ENCODE measurements at regions not wholly inside any gene's neighbourhood (a gene's known extent, or its start where the extent isn't known, plus 50 kb on each side); places are given as distances from the start of the nearest gene placed in this dataset.
"Not testable (repeated sequence)": the region's sequence is repeated elsewhere in the genome, so short reads cannot be mapped to it uniquely, and the experiment has no call there.

DNA sequence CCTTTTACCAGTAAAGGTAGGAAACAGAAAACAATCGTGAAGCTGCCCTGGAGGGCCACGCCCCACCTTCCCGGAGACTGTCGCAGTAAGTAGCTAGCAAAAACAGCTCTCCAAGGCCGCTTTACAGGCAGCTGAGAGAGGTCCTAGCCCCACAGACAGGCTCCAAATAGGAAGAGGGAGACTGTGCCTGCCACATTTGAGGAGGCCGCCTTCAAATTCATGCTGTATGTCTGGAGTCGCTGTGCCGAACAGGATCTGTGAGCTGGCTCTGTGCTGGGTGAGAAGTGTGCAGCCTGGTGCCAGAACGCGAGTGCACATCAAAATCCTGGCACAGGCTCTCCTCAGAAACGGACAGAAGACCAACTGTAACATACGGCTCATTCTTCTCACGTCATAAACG, 582.2 kb downstream of the CETN3 start:
- DNase-seq: no peak

DNA sequence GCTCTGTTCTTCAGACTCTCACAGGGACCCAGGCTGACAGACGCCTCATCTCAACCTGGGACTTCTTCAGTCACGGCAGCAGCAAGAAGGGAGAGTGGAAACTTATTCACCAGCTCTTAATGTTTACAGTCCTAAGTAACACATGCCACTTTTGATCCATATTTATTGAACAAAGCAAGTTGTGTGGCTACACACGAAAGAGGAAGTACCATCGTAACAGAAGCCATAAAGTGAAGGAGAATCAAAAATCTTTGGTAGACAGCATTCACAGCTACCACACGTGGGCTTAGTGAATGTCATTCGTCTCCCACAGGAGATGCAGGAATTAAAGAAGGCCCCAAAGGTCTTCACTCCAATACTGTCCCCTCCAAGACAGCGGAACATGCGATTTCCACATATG, 582.6 kb downstream of the CETN3 start:
- DNase-seq: no peak

DNA sequence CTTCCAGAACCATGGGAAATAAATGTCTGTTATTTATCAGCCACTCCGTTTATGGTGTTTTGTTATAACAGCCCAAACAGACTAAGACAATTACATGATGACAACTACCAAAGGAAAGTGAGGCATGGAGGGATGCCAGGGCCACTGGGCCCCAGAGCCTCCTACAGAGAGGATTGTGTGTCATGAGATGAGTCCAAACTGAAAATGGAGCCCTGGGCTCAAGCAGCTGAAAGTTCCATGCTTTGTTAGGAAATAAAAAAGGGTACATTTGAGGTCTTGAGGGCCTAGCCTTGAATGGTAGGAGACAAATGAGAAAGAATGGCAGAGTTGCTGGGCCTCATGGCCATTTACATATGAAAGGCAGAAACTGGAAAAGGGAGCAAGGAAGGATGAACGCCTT, 586.5 kb downstream of the CETN3 start:
- no peak for DNase-seq

GRCh38 chr5:89817841-89818240, 591.7 kb downstream of the CETN3 start:
- DNase-seq: no peak

DNA sequence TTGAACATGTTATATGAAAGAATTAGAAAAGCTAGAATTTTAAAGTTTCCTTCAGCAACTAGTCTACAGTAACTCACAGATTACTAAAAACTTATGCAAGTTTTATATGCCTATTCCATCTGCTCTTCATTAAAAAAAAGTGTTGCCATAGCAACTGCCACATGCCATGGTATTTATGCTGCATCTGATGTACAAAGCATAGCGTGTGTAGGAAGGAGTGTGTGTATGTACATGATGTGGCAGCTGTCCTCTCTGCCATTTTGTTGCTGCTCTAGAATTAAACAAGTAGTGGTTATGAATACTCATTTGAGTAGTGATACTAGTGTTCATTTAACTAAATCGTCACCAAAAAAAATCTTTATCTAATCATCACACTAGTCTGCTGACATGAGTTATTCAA, 593.5 kb downstream of the CETN3 start:
- DNase-seq: no peak

GRCh38 chr5:89800735-89801134, 608.8 kb downstream of the CETN3 start:
- DNase-seq: not testable (repeated sequence)

GRCh38 chr5:89794504-89794903, 615.1 kb downstream of the CETN3 start:
- not testable (repeated sequence) for DNase-seq

DNA sequence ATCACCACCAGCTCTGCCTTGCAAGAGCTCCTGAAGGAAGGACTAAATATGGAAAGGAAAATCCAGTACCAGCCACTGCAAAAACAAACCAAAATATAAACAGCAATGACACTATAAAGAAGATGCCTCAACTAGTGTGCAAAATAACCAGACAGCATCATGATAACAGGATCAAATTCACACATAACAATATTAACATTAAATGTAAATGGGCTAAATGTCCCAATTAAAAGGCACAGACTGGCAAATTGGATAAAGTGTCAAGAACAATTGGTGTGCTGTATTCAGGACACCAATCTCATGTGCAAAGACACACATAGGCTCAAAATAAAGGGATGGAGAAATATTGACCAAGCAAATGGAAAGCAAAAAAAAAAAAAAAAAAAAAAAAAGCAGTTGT, 629.8 kb downstream of the CETN3 start:
- not testable (repeated sequence) for DNase-seq

DNA sequence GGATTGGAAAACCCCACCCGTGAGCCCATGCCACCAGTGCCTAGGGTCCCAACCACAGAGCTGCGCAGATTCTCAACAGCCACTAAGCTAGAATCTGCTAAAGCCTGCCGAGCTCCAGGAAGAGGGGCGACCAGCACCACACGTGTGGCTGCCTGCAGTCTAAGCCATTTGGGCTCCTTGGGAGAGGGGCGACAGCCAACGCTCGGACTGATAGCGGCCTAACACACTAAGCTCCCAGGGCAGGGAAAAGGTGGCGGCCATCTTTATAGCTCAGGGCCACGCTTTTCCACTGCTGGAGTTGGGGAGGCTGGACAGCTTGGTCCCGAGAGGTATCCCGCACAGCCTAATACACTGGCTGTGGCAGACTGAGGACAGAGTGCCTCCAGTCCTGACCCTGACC, 631.8 kb downstream of the CETN3 start:
- DNase-seq: no peak

DNA sequence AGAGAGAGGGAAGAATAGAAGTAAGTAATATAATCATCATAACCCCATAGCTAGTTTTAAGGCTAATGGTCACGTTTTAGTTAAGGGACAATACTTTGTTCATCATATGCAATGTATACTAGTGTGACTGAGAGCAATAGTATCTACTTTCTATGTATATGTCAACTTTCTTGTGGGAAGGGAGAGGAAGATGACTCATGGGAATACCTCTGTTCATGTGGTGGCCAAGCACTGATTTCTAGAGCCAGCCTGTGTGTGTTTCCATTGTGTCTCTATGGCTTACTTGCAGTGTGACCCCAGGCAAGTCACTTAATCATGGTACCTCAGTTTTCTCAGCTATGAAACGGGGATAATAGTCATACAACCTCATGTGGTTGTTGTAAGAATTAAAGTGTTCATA, 639.6 kb downstream of the CETN3 start:
- DNase-seq: no peak

DNA sequence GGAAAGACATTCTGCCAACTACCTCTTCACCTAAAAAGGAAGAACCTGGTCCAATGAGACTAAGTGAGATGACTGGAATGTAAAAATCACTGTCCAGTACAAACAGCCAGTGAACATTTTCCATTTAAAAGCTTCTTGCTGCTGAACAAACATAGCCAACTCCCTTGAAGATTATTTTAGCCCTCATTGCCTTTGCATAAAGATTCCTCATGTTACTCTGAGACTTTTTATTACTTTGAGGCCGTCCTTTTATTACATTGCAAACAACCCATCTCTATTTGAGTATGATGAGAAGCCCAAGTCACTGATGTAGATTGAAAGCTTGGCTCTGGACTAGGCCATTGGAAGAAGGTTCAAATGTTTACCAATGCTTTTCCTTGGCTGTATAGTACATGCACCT, 649.8 kb downstream of the CETN3 start:
- no peak for DNase-seq

DNA sequence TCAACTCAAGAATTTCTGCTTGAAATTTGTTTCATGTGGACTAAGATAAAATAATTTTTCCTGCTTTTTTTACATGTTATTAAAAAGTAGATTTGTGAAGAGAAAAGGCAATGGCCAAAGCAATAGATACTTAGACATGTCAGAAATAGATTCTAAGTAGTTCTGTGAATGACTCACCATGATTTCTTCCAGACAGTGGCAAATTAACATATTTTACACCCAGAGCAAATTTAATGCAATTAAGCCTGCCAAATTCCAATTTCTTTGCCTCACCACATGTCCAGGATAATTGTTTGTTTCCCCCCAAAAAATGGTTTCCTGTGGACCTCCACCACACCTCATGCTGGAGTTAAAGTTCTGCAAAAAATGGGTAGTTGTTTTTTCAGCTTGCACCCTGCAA, 651.4 kb downstream of the CETN3 start:
- no peak for DNase-seq

GRCh38 chr5:89756955-89757354, 652.6 kb downstream of the CETN3 start:
- DNase-seq: no peak

DNA sequence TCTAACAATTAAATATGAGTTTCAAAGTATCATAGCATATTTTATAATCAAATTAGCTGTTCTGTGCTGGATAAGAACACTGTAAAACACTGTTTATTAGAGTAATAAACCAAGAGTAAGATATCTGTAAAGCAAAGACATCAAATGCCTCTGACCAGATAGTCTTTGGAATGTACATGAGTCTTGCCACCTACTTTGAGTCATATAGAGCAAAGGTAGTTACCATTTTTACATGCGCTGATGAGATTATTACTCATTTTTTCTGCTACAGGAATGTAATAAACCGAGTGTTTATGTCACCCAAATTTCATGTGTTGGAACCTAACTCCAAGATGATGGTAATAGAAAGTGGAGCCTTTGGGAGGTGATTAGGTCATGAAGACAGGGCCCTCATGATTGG, 654.5 kb downstream of the CETN3 start:
- DNase-seq: no peak

DNA sequence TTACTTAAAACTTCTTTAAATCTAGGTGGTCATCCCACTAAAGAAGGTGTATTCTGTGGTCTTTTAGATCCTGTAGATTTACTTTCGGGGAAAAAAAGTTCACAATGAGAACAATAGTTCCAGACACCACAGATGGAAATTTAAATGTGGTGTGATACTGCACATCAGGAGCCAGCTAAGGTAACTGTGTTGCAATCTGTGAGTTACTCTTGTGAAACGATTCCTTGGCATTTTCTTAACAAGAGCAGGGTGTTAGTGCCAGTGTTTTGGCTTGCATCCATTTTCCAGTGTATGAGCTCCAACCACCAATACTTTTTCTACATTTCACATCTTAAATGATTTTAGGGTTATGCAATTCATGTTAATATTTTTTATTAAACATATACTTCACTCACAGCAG, 674.5 kb downstream of the CETN3 start:
- DNase-seq: no peak

DNA sequence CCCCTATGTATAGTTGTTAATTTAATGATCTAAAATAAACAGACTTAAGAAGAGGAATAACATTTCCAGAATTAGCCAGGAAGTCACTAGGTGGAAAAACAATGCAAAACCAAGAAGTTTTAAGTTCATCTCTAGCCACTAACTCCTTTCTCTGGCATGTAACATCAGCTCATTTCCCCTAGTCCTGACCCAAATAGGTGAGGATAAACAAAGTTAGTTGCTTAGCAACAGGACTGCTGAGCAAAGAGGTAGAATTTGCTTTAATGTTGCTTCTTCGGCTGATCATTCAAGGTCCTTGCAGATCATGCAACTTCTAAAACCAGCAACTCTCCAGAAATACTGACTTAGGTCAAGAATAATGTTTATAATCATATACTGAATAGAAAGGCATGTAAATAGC, 675.8 kb downstream of the CETN3 start:
- no peak for DNase-seq

DNA sequence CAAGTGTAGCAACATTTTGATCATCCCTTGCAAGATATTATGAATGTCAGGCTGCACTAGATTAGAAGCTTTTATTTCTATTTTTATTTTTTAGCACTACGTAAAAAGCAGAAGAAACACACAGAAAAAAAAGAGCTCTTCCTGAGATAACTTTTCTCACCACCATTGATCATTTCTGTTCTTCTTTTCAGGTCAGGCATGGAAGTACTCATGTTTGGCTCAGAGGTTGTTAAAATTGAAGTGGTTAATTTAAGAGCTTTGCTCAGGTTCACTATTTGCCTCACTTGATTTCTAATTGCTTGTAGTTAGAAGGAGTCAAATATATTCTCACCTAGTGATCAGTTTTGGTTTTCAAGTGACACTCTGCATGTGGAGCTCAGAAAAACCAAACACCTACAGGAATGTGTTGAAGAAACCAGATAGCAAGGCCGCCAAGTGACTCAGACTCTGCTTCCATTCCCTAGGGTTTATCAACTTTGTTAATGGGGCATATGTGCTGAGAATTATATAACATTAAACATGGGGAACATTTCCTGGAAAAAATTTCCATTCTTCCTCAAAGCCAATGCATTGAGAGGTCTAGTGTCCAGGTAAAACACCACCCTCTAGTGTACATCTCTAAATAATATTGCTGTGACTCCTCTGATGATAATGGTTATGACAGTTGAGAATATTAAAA, 679.8 kb downstream of the CETN3 start:
- no peak for DNase-seq

DNA sequence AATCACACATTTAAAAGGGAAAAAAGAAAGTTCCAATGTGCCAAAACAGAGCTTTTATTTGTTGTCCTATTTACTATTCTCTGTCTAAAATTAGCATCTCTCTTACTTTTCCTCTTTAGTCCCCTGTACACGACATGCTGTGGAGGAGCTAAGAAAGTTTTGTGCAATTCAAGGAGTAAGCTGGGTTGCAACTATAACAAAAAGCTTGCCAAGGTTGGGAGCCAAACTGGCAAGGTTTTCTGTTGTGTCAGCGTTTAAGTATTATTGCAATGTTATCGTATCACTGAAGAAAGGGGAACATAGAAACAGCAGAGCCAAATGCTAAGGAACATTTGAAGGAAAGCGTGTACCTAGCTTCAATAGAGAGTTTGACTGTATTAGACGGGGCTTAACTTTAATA, 680.8 kb downstream of the CETN3 start:
- no peak for DNase-seq

- DNase-seq: no peak
Measured at GRCh38 chr5:89728134-89728533, 681.4 kb downstream of the CETN3 start.

DNA sequence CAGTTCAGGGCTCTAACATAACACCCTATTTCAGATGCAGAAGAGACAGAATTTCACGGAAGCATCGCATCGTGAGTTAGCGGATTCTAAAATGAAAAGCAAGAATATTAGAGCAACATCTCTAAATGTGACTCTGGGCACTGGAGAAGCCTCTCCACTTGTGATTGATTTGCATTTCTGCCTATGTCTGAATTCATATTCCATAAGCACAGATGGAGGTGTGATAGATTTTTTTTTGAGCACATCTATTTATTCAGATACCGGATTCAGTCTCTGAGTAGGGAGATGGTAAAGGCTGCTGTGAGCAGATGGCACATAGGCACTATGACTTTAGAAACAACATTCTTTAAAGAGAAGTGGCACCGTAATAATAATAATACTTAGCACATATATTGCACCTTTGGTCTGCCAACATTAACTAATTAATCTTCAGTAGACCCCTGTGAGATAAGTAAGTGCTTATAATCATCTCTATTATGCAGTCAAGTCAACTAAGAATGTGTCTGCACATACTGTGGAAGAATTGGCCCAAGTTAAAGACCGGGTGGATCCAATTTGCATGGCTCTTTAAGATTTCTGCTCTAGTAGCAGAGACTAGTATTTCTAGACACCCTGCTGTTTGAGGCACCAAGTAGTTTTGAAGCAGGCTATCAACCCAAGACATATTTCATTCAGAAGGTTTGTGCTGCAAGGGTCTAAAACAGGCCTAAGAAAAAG, 685.0 kb downstream of the CETN3 start:
- no peak for DNase-seq

GRCh38 chr5:89723907-89724306, 685.6 kb downstream of the CETN3 start:
- no peak for DNase-seq

GRCh38 chr5:89722538-89722937, 687.0 kb downstream of the CETN3 start:
- no peak for DNase-seq

- no peak for DNase-seq
Measured at GRCh38 chr5:89721931-89722330, 687.6 kb downstream of the CETN3 start.

GRCh38 chr5:89721353-89721752, 688.2 kb downstream of the CETN3 start:
- no peak for DNase-seq

GRCh38 chr5:89712134-89712700, 697.3 kb downstream of the CETN3 start:
- DNase-seq: no peak

Data from DMS79 treated with DMSO at 0.1 percent for 48 hours (cell line).